HepG2 (cell line): ENCODE measurements at regions not wholly inside any gene's neighbourhood (a gene's known extent, or its start where the extent isn't known, plus 50 kb on each side); places are given as distances from the start of the nearest gene placed in this dataset.
"Not testable (repeated sequence)": the region's sequence is repeated elsewhere in the genome, so short reads cannot be mapped to it uniquely, and the experiment has no call there.

ENCODE experiments used
- ATAC-seq: fragments of 200-7000 bp; cut with Tn5 transposase; 3 replicates; pipeline ENCODE4 v1.9.1; 2020; ENCODE audit warnings: mild to moderate bottlenecking, moderate library complexity
- BruUV-seq: library from RNA; stranded (reverse); fragments of 400-500 nt; replicated peaks from 2 replicates; lab custom pipeline; 2021; lab: Mats Ljungman, UMichigan
- CTCF ChIA-PET: fragments of 300-600 bp; formaldehyde crosslinking; extraction: SDS; loops from one replicate; lab custom pipeline; 2021; ENCODE audit warnings: low total read pairs, inconsistent platforms, low intra/inter-chr PET ratio; lab: Yijun Ruan, JAX
- POLR2A ChIA-PET: fragments of 350-600 bp; sonication (Branson Sonifier 250); formaldehyde crosslinking; loops from one replicate; lab custom pipeline; 2020; ENCODE audit warnings: antibody characterized with exemption, inconsistent platforms; lab: Yijun Ruan, JAX
- DNase-seq: peaks from one replicate; pipeline ENCODE4 v3.0.0-alpha.2; 2015; ENCODE audit warnings: low spot score
- FAIRE-seq: peaks from 3 replicates; lab custom pipeline; 2011; peaks lifted over from hg19 to GRCh38; lab: Jason Lieb, UNC
- H2AFZ ChIP-seq: one replicate; pipeline ENCODE4 v1.6.1; 2011; ENCODE audit warnings: low read length, inconsistent platforms
- H3K27ac ChIP-seq: fragments of 300-600 bp; 3 replicates; pipeline ENCODE4 v1.8.0; 2011; ENCODE audit warnings: mixed run types, mild to moderate bottlenecking, mixed read lengths, low read length, inconsistent platforms; ENCODE audit not compliant: insufficient read depth; ENCODE audit errors: extremely low read length
- H3K27me3 ChIP-seq, 2 experiments: fragments of 200-600 bp in 1 of 2; 2 replicates in 1 of 2; 3 replicates in 1 of 2; pipeline versions ENCODE4 v1.6.0 to v1.8.0; 2011; ENCODE audit warnings: low read length in 2 of 2, mild to moderate bottlenecking in 2 of 2, moderate library complexity in 2 of 2, inconsistent platforms in 1 of 2; ENCODE audit not compliant: insufficient read depth in 2 of 2, control insufficient read depth in 1 of 2
- H3K36me3 ChIP-seq, 2 experiments: fragments of 200-600 bp in 1 of 2; replicated peaks in 1 of 2; 2 replicates in 1 of 2; 3 replicates in 1 of 2; pipeline versions ENCODE4 v1.5.1 to v1.8.0; 2011; ENCODE audit warnings: low read length in 2 of 2, inconsistent platforms in 1 of 2; ENCODE audit not compliant: insufficient read depth in 2 of 2, control insufficient read depth in 1 of 2
- H3K4me1 ChIP-seq: 2 replicates; pipeline ENCODE4 v1.5.1; 2012; ENCODE audit warnings: low read length, inconsistent platforms; ENCODE audit not compliant: insufficient read depth
- H3K4me2 ChIP-seq: 2 replicates; pipeline ENCODE4 v1.6.0; 2011; ENCODE audit warnings: low read depth, low read length, inconsistent platforms
- H3K4me3 ChIP-seq, 3 experiments: fragments of 200-600 bp in 1 of 3; sonication (generic), shearing (Covaris generic) in 1 of 3; replicated peaks in 1 of 3; 2 replicates each; pipeline ENCODE4 v1.5.1; 2011 to 2016; ENCODE audit warnings: low read length in 3 of 3, inconsistent platforms in 2 of 3, low read depth in 2 of 3, mild to moderate bottlenecking in 2 of 3, control low read depth in 1 of 3, mixed read lengths in 1 of 3; ENCODE audit not compliant: insufficient read depth in 1 of 3
- H3K79me2 ChIP-seq: one replicate; pipeline ENCODE4 v1.6.1; 2011; ENCODE audit warnings: low read length, inconsistent platforms; ENCODE audit not compliant: insufficient read depth
- H3K9ac ChIP-seq: 2 replicates; pipeline ENCODE4 v1.6.0; 2011; ENCODE audit warnings: mild to moderate bottlenecking, low read depth, low read length, inconsistent platforms; ENCODE audit not compliant: insufficient read depth
- H3K9me3 ChIP-seq: 2 replicates; pipeline ENCODE4 v1.5.1; 2012; ENCODE audit warnings: mild to moderate bottlenecking, low read length
- H4K20me1 ChIP-seq: 2 replicates; pipeline ENCODE4 v1.6.0; 2011; ENCODE audit warnings: inconsistent platforms, mild to moderate bottlenecking, low read length, moderate library complexity; ENCODE audit not compliant: insufficient read depth
- EED ChIP-seq: sonication (generic); formaldehyde crosslinking; IDR thresholded peaks from 2 replicates; pipeline ENCODE4 v1.5.0; 2020; ENCODE audit warnings: mild to moderate bottlenecking, missing genetic modification reagents
- EZH2 ChIP-seq: conservative IDR thresholded peaks from 2 replicates; pipeline ENCODE4 v1.6.1; 2012; ENCODE audit warnings: mild to moderate bottlenecking, low read depth, low read length, moderate library complexity
- SMARCC2 ChIP-seq: fragments of 450-650 bp; IDR thresholded peaks from 2 replicates; pipeline ENCODE4 v1.6.1; 2017; ENCODE audit warnings: antibody characterized with exemption, mild to moderate bottlenecking
- ZNF263 ChIP-seq: sonication (generic); formaldehyde crosslinking; IDR thresholded peaks from 2 replicates; pipeline ENCODE4 v1.4.0; 2020; ENCODE audit warnings: missing genetic modification reagents
- ZSCAN31 ChIP-seq: sonication (generic); formaldehyde crosslinking; IDR thresholded peaks from 2 replicates; pipeline ENCODE4 v1.5.0; 2020; ENCODE audit warnings: low read depth, mild to moderate bottlenecking, missing genetic modification reagents
- WGBS: methylation state at CpG from one replicate; pipeline ENCODE4 v1.1.6; 2017; ENCODE audit warnings: low lambda C conversion rate; 5-methylcytosine and 5-hydroxymethylcytosine counted together
- in situ Hi-C: cut with HindIII; loops from 2 replicates; pipeline ENCODE4 v1.10.0; 2017; ENCODE audit warnings: low pct_unique_long_range_greater_than_20kb; ENCODE audit not compliant: extremely low pct_ligation_motif_present
- intact Hi-C: fragments of 100-400 bp; cut with micrococcal nuclease; formaldehyde crosslinking; loops from one replicate; pipeline ENCODE4 v1.10.0; 2022; ENCODE audit not compliant: unreplicated experiment

- peaks cover 6% of the 10 kb centered on the region; the same call in 1 of the 2 replicates for H3K4me1 ChIP-seq
- BruUV-seq: no TSS peak
These were observed 721.4 kb downstream of the RFPL4B start for GRCh38 chr6:113068570-113068969.

GRCh38 chr6:113070681-113071080 lies 723.6 kb downstream of the RFPL4B start:
- H3K27ac ChIP-seq, H3K9me3 ChIP-seq, DNase-seq, H4K20me1 ChIP-seq, ATAC-seq, H2AFZ ChIP-seq, H3K36me3 ChIP-seq, POLR2A ChIA-PET, H3K4me1 ChIP-seq, intact Hi-C loops, H3K79me2 ChIP-seq, FAIRE-seq, H3K27me3 ChIP-seq, CTCF ChIA-PET, H3K9ac ChIP-seq, H3K4me3 ChIP-seq, in situ Hi-C loops, BruUV-seq, H3K4me2 ChIP-seq: not testable (repeated sequence)
- 9% methylated on average over 3 of the region's 3 CpGs for WGBS

More at GRCh38 chr6:113068570-113068969, 721.4 kb downstream of the RFPL4B start:
- FAIRE-seq: no peak
- Histone ChIP-seq H3K27me3 (no peaks in the 10 kb centered on the region), H3K4me2 (no peak overlapping the region), H4K20me1 (no peaks in the 10 kb centered on the region), H3K79me2 (no peaks in the 10 kb centered on the region), H3K4me3 (no peak overlapping the region), H3K27ac (no peak overlapping the region), H3K36me3 (no peaks in the 10 kb centered on the region), H3K9me3 (no peaks in the 10 kb centered on the region), H2AFZ (no peak overlapping the region), H3K9ac (no peak overlapping the region)
- ChIA-PET POLR2A (no interaction called here), CTCF (no interaction called here)
- intact Hi-C loops: no loop called here
- in situ Hi-C loops: no loop called here
- no peak for ATAC-seq
- no peak for DNase-seq
- TF ChIP-seq SMARCC2: no peak
- TF ChIP-seq EED (CRISPR knock-in tag): no peak
- TF ChIP-seq ZSCAN31 (CRISPR knock-in tag): no peak
- no peak for TF ChIP-seq EZH2
- TF ChIP-seq ZNF263 (CRISPR knock-in tag): no peak
- WGBS: 13% methylated on average over 2 of the region's 2 CpGs
